GM12878 (cell line): ENCODE measurements at regions not wholly inside any gene's neighbourhood (a gene's known extent, or its start where the extent isn't known, plus 50 kb on each side); places are given as distances from the start of the nearest gene placed in this dataset.

Experiments
- ATAC-seq: fragments of 200-7000 bp; cut with Tn5 transposase; 3 replicates; pipeline ENCODE4 v1.9.1; 2020; ENCODE audit warnings: mild to moderate bottlenecking, moderate library complexity
- BruUV-seq: library from RNA; stranded (reverse); fragments of 400-500 nt; replicated peaks from 2 replicates; lab custom pipeline; 2021; lab: Mats Ljungman, UMichigan
- CTCF ChIA-PET: fragments of 300-600 bp; sonication (Branson Sonifier 250); formaldehyde crosslinking; extraction: SDS; loops from one replicate; lab custom pipeline; 2021; ENCODE audit warnings: inconsistent platforms; lab: Yijun Ruan, JAX
- POLR2A ChIA-PET: fragments of 350-600 bp; formaldehyde crosslinking; extraction: SDS; loops from one replicate; lab custom pipeline; 2021; ENCODE audit warnings: inconsistent platforms; lab: Charles Lee
- RAD21 ChIA-PET: fragments of 300-600 bp; sonication (Branson Sonifier 250); formaldehyde crosslinking; loops from one replicate; lab custom pipeline; 2023; ENCODE audit warnings: antibody characterized with exemption; ENCODE audit not compliant: unreplicated experiment; lab: Charles Lee
- SMC1A ChIA-PET: fragments of 300-600 bp; sonication (Branson Sonifier 250); formaldehyde crosslinking; loops from one replicate; lab custom pipeline; 2023; ENCODE audit not compliant: unreplicated experiment, uncharacterized antibody; lab: Charles Lee
- DNase-seq: peaks from one replicate; pipeline ENCODE4 v3.0.0-alpha.2; 2011; ENCODE audit warnings: low read depth, low spot score
- FAIRE-seq: peaks from 3 replicates; lab custom pipeline; 2011; peaks lifted over from hg19 to GRCh38; lab: Jason Lieb, UNC
- H2AFZ ChIP-seq: 2 replicates; pipeline ENCODE4 v1.6.0; 2011; ENCODE audit warnings: low read depth, low read length, control low read depth; ENCODE audit not compliant: control insufficient read depth
- H3K27ac ChIP-seq: 2 replicates; pipeline ENCODE4 v1.5.1; 2011; ENCODE audit warnings: control low read depth; ENCODE audit not compliant: control insufficient read depth, insufficient read depth
- H3K27me3 ChIP-seq, 2 experiments: replicated peaks in 1 of 2; 2 replicates each; pipeline versions ENCODE4 v1.6.0 to v1.6.1; 2011; ENCODE audit warnings: low read length in 1 of 2; ENCODE audit not compliant: control insufficient read depth in 2 of 2, insufficient read depth in 2 of 2
- H3K36me3 ChIP-seq, 2 experiments: 2 replicates each; pipeline ENCODE4 v1.5.1; 2011; ENCODE audit warnings: low read length in 1 of 2; ENCODE audit not compliant: control insufficient read depth in 2 of 2, insufficient read depth in 2 of 2
- H3K4me1 ChIP-seq: 2 replicates; pipeline ENCODE4 v1.6.1; 2011; ENCODE audit warnings: mild to moderate bottlenecking, low read length, moderate library complexity, mixed read lengths; ENCODE audit not compliant: control insufficient read depth, insufficient read depth
- H3K4me2 ChIP-seq: 2 replicates; pipeline ENCODE4 v1.6.0; 2011; ENCODE audit warnings: control low read depth; ENCODE audit not compliant: control insufficient read depth, insufficient read depth
- H3K4me3 ChIP-seq: fragments of 200-600 bp; sonication (generic); 2 replicates; pipeline ENCODE4 v1.5.1; 2016
- H3K79me2 ChIP-seq: 2 replicates; pipeline ENCODE4 v1.6.0; 2011; ENCODE audit warnings: low read length; ENCODE audit not compliant: control insufficient read depth, insufficient read depth
- H3K9ac ChIP-seq: 2 replicates; pipeline ENCODE4 v1.8.0; 2011; ENCODE audit warnings: low read length, control low read depth, mixed read lengths; ENCODE audit not compliant: control insufficient read depth, insufficient read depth
- H3K9me3 ChIP-seq: replicated peaks from 3 replicates; pipeline ENCODE4 v1.5.1; 2011; ENCODE audit warnings: mild to moderate bottlenecking, low read length; ENCODE audit not compliant: control insufficient read depth, insufficient read depth
- H4K20me1 ChIP-seq: 2 replicates; pipeline ENCODE4 v1.6.0; 2011; ENCODE audit not compliant: control insufficient read depth, insufficient read depth
- CBFB ChIP-seq: IDR thresholded peaks from 2 replicates; pipeline ENCODE4 v1.6.1; 2016; ENCODE audit warnings: antibody characterized with exemption, low read depth
- CREB1 ChIP-seq: IDR thresholded peaks from 2 replicates; pipeline ENCODE4 v1.6.1; 2012; ENCODE audit warnings: low read depth, mild to moderate bottlenecking, inconsistent platforms
- KAT2A ChIP-seq: conservative IDR thresholded peaks from 2 replicates; pipeline ENCODE4 v1.6.1; 2011; ENCODE audit warnings: low read depth, low read length; ENCODE audit not compliant: control insufficient read depth
- RAD51 ChIP-seq: fragments of 450-650 bp; IDR thresholded peaks from 2 replicates; pipeline ENCODE4 v1.6.1; 2016; ENCODE audit warnings: moderate library complexity, mild to moderate bottlenecking, inconsistent platforms
- ZNF217 ChIP-seq: fragments of 450-650 bp; IDR thresholded peaks from 2 replicates; pipeline ENCODE4 v1.6.1; 2017; ENCODE audit warnings: antibody characterized with exemption, mild to moderate bottlenecking
- ZNF384 ChIP-seq: IDR thresholded peaks from 2 replicates; pipeline ENCODE4 v1.6.1; 2012; ENCODE audit warnings: low read depth, mild to moderate bottlenecking, low read length, improper control_type of control experiment, borderline replicate concordance
- ZNF687 ChIP-seq: fragments of 450-650 bp; IDR thresholded peaks from 2 replicates; pipeline ENCODE4 v1.6.1; 2017; ENCODE audit warnings: mild to moderate bottlenecking, moderate library complexity
- WGBS: methylation state at CpG from one replicate; pipeline ENCODE4 v1.1.6; 2016; ENCODE audit warnings: low lambda C conversion rate; ENCODE audit not compliant: insufficient replicate concordance, insufficient coverage; ENCODE audit errors: missing lambda C conversion rate; 5-methylcytosine and 5-hydroxymethylcytosine counted together
- in situ Hi-C: fragments of 300-500 bp; cut with MboI; formaldehyde crosslinking; loops from 9 replicates; pipeline ENCODE4 v1.14.3; 2018; ENCODE audit warnings: mixed read lengths
- intact Hi-C: fragments of 100-400 bp; cut with micrococcal nuclease; formaldehyde crosslinking; loops from one replicate; pipeline ENCODE4 v1.14.2; 2022; ENCODE audit not compliant: unreplicated experiment

DNA sequence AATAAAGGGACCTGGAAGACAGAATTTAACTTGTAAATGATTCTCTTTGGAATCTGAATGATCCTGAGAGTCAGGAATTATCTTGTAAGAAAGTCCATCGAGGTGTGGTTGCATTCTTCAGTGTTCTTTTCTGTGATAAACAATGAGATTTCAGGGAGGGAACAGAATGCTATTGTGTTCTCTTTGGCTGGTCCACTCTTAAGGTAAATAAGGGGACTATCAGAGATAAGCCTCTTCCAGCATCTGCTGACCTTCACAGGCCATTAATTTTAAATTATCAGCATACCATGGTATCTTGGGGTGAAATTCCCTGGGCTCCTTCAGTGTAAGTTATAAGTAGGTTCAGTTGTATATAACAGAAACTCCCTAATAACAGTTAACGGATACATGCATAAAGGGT, 107.1 kb upstream of the ARHGAP24 start:
- WGBS = 45% methylated on average over 2 of the region's 2 CpGs
- ATAC-seq (no peak), FAIRE-seq (no peak), DNase-seq (no peak)
- ChIA-PET SMC1A (interaction anchor here (1.2 kb wide), 1 partner anchor 220 kb away, joined by 3 read pairs; no protein-coding TSS in a partner anchor), CTCF (interaction anchor here (0.7 to 1.8 kb wide), 5 partner anchors 11 to 381 kb away, joined by 3 to 14 read pairs (median 3); no protein-coding TSS in a partner anchor), POLR2A (no interaction called here), RAD21 (no interaction called here)
- intact Hi-C loops = no loop called here
- H4K20me1 ChIP-seq = no peaks in the 10 kb centered on the region
- H3K9me3 ChIP-seq = no peaks in the 10 kb centered on the region
- in situ Hi-C loops = no loop called here
- no peak overlapping the region for H3K9ac ChIP-seq
- H3K4me1 ChIP-seq = no peaks in the 10 kb centered on the region
- no TSS peak for BruUV-seq
- no peaks in the 10 kb centered on the region for H3K27me3 ChIP-seq
- H3K36me3 ChIP-seq = no peaks in the 10 kb centered on the region
- TF ChIP-seq ZNF217 (no peak), CBFB (no peak), ZNF384 (no peak)
- H3K4me2 ChIP-seq = no peak overlapping the region
- no peak overlapping the region for H2AFZ ChIP-seq
- H3K79me2 ChIP-seq = no peaks in the 10 kb centered on the region
- H3K4me3 ChIP-seq = no peak overlapping the region
- no peak overlapping the region for H3K27ac ChIP-seq

- ChIA-PET SMC1A (interaction anchor here (0.9 to 1.2 kb wide), 4 partner anchors 219 to 388 kb away, joined by 3 to 6 read pairs (median 3); no protein-coding TSS in a partner anchor), RAD21 (interaction anchor here (1.6 kb wide), 2 partner anchors 220 to 380 kb away, joined by 3 to 5 read pairs; no protein-coding TSS in a partner anchor), POLR2A (no interaction called here), CTCF (interaction anchor here (0.7 to 1.8 kb wide), 9 partner anchors 9 to 381 kb away, joined by 3 to 14 read pairs (median 3); no protein-coding TSS in a partner anchor)
- Histone ChIP-seq H3K27ac (no peak overlapping the region), H4K20me1 (no peaks in the 10 kb centered on the region), H3K27me3 (no peaks in the 10 kb centered on the region), H3K9me3 (no peaks in the 10 kb centered on the region), H3K9ac (no peak overlapping the region), H3K79me2 (no peaks in the 10 kb centered on the region), H3K4me3 (no peak overlapping the region), H2AFZ (no peak overlapping the region), H3K4me1 (no peaks in the 10 kb centered on the region), H3K36me3 (no peaks in the 10 kb centered on the region), H3K4me2 (no peak overlapping the region)
- BruUV-seq = no TSS peak
- intact Hi-C loops (no loop called here), in situ Hi-C loops (no loop called here)
- no peak for FAIRE-seq
- WGBS = 0% methylated on average over 3 of the region's 3 CpGs
- no peak for ATAC-seq
- DNase-seq = no peak
- no peak for TF ChIP-seq KAT2A
- TF ChIP-seq RAD51 = no peak
- no peak for TF ChIP-seq CREB1
- no peak for TF ChIP-seq ZNF687
- TF ChIP-seq, all 136 proteins: peak for 0
These were observed 106.7 kb upstream of the ARHGAP24 start for GRCh38 chr4:85368240-85368639.
